GM20431 (cell line): ENCODE measurements at regions not wholly inside any gene's neighbourhood (a gene's known extent, or its start where the extent isn't known, plus 50 kb on each side); places are given as distances from the start of the nearest gene placed in this dataset.

Source experiments
- in situ Hi-C: fragments of 300-500 bp; cut with MseI, MboI; formaldehyde crosslinking; loops from one replicate; pipeline ENCODE4 v1.15.0; 2020; ENCODE audit warnings: low sequenced_read_pairs; ENCODE audit not compliant: unreplicated experiment

- in situ Hi-C loops, result no loop called here
Observed at GRCh38 chr7:136807598-136807997, 60.9 kb upstream of the CHRM2 start.

- in situ Hi-C loops, result no loop called here
Observed at GRCh38 chr7:136803028-136803427, 65.4 kb upstream of the CHRM2 start.

GRCh38 chr7:136783934-136784333 lies 84.5 kb upstream of the CHRM2 start:
- in situ Hi-C loops, result no loop called here

- in situ Hi-C loops, result no loop called here
Observed at GRCh38 chr7:136741941-136742340, 126.5 kb upstream of the CHRM2 start.

- in situ Hi-C loops, result no loop called here
Observed at GRCh38 chr7:136728945-136729344, 139.5 kb upstream of the CHRM2 start.

DNA sequence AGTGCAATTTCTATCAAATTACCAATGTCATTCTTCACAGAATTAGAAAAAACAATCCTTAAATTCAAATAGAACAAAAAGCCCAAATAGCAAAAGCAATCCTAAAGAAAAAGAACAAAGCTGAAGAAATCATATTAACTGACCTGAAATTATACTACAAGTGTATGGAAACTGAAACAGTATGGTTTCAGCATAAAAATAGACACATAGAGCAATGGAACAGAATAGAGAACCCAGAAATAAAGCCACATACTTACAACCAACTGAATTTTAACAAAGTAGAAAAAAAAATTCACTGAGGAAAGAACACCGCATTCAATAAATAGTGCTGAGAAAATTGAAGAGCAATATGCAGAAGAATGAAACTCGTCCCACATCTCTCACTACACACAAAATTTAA lies 142.0 kb upstream of the CHRM2 start:
- in situ Hi-C loops, result no loop called here

DNA sequence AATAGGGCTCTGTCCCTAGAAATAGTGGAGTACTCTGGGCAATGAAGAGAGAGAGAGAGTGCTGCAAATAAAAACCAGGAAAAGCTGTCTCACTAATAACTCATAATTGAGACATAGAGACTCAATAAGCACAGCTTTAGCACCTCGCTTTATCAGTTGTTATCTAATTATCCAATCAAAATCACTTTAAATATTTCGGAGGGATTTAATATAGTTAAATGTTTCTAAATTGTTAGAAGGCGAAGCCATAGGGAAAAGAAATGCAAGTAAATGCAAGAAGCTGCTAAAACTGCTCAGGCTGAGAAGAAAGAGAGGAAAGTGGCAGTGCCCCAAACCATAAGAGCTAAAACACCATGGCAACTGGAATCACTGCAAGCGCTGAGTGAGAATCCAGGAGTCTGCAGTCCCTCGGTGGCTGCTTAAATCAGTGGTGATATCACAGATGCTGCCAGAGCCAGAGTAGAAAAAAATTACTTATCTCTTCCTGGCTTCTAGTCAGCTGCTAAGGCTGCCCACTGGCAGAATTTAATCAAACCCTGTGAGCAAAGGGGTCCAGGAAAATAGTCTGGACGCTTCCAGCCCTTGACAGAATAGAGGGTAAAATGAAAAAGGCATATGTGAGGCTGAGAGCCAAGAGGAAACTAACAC lies 150.4 kb upstream of the CHRM2 start:
- in situ Hi-C loops, result no loop called here

GRCh38 chr7:136714062-136714461 lies 154.4 kb upstream of the CHRM2 start:
- in situ Hi-C loops, result no loop called here

DNA sequence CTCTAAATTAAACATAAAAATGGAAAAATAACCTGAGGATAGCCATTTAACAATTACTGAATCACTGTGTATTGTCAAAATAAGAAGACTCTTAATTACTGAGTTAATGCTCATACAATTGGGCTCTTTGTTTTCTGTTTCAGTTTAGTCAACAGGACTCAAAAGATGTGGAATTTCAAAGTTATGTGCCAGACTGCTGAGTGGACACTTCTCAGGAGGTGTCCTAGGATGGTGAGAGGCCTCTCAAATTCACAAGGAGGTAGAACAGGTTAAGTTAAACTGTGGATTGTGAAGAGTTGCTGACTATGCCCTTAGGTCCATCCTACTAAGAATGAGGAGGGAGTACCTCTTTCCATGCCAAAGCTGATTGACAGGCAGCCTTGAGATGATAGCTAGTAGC lies 157.7 kb upstream of the CHRM2 start:
- in situ Hi-C loops, result no loop called here

- in situ Hi-C loops, result no loop called here
Observed at GRCh38 chr7:136709876-136710275, 158.6 kb upstream of the CHRM2 start.

GRCh38 chr7:136702913-136703312 lies 165.5 kb upstream of the CHRM2 start:
- in situ Hi-C loops, result no loop called here

DNA sequence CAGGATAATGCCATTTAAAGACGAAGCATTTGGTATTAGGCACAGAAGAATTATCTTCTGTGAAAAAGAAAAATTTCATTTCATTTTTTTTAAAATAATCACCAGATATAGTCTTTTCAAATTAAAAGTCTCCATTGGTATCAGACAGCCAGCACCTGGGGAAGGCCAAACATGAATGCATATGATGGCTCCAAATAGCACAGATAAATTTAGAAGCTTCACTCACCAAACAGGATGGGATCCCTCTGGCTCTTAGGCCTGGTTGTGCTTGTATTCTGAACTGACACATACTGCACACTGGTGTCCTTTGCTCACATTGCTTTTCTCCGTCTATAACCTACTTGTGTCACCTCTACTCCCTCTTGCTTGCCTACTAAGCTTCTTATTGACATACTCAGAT lies 169.5 kb upstream of the CHRM2 start:
- in situ Hi-C loops, result no loop called here

DNA sequence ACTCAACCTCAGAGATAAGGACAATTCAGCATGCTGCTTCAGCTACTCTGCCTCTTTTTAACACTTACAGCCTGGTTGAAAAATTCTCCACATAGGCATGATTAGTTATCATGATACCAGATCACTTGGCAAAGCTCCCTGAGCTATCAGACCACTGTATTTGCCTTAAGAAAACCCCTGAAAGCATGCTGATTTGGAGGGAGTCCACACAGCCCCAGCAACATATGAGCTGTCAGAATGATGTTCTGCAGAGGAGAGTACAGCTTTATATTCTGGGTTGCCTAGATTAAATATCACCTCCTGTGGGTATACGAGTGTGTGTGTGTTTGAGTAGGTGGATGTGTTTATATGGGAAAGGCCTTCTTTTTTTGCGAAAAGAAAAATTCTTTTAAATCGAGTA lies 170.2 kb upstream of the CHRM2 start:
- in situ Hi-C loops, result no loop called here

- in situ Hi-C loops, result no loop called here
Observed at GRCh38 chr7:136697271-136697670, 171.2 kb upstream of the CHRM2 start.

DNA sequence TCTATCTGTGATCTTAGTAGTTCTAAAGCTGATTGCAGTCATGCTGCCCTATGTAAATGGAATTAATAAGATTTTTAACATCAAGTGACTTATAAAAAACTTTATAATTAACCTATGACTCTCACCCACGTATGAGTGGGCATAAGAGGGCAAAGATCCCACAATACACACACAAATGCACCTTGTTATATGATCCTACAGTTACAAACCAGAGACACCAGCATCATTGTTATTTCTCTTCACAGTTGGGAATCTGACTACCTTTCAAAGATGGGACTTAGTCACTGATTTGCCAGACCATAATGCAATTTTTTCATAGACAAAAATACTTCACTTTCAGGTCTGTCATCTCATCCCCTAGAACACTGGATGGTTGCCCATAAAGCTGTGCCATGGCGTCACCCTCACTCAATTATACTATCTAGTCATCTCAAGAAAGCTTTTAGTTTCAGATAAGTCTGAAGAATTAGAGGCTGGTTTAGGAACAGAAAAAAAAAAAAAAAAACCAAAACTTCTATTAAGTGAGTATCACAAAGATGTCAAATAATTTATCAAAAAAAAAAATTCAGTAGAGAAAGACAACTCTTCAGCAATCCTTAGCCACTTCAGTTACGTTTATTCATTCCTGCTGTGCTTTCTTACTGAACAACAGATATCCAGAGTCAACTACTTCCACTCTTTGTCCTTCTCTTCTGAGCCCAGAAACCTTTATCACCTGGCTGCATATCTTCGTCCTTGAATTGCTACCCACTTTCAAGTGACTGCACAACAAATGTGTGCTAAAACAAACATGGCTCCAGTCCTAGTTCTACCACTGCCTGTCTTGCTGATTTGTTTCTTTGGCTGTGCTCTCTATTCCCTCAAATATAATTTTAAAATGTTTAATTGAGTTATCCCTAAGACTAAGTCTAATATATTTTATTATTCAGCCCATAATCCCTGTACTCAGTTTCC lies 175.0 kb upstream of the CHRM2 start:
- in situ Hi-C loops, result no loop called here

- in situ Hi-C loops, result no loop called here
Observed at GRCh38 chr7:136692221-136692620, 176.2 kb upstream of the CHRM2 start.

- in situ Hi-C loops, result no loop called here
Observed at GRCh38 chr7:136688601-136689000, 179.9 kb upstream of the CHRM2 start.

DNA sequence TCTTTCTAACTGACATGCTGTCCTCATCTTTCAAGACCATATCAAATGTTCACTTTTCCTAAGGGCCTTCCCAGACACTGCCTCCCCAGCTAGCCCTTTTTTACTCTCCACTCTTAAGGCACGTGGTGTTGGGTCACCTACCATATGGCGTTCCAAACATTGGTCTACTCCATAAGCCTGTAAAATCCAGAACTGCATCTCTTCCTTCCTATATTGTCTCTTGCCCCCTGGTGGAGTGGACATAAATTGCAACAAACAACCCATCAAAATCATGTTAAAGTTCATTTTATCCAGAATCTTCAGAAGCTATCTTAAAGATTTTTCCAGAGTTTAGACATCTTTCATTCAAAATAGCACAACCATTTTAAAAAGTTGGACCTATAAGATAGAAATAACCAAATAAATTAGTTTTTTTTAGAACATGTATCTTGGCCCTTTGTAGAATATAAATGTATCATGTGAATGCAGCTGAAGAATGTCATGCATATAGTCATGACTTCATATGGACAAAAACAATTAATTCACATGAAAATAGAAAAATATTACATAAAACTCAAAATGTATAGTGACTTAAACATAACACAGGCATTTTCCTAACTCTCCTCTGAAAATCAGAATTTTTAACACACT lies 180.6 kb upstream of the CHRM2 start:
- in situ Hi-C loops, result no loop called here

DNA sequence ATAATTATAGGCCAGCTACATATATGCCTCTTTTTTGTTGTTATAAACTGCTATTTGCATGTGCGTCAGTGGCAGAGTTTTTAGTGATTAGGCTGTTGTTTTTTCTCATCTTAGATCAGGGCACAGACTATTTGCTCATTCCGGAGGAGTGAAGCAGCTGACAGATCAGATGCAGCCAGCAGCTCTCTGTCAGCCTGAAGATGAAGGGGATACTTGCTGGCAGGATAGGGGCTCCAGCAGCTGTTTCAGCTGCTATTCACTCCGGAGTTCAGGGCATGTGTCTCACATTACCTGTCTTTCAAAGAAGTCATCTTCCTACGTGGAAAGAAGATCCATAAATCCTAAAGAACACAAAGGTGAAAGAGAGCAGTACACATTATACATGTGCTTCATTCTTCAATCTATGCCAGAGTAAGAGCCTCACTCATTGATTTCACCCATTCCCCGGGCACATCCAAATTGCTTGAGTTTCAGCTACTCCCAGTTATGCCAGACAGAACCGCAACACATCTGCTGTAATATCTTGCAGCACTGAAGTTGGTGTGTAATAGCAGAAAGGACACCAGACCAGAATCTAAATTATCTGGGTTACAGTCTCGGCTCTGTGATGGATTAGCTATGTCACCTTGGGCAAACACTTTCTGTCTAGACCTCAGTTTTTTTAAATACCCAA lies 182.8 kb upstream of the CHRM2 start:
- in situ Hi-C loops, result no loop called here
